ENCODE measurements at regions not wholly inside any gene's neighbourhood (a gene's known extent, or its start where the extent isn't known, plus 50 kb on each side); places are given as distances from the start of the nearest gene placed in this dataset.

- no peaks in the 10 kb centered on the region for H3K9me3 Mint-ChIP-seq
- H3K27me3 Mint-ChIP-seq = no peaks in the 10 kb centered on the region
- Histone ChIP-seq H3K27ac (ENCODE audit: low read length) (no peak overlapping the region), H3K4me3 (ENCODE audit: control insufficient read depth in 1 of 2, extremely low read depth in 1 of 2, low read length in 1 of 2) (no peak overlapping the region), H3K9me3 (no peaks in the 10 kb centered on the region), H3K4me1 (ENCODE audit: control insufficient read depth in 1 of 2, extremely low read depth in 1 of 2, insufficient read depth in 2 of 2, low read length in 2 of 2) (no peaks in the 10 kb centered on the region), H3K36me3 (ENCODE audit: control insufficient read depth in 2 of 2, extremely low read depth in 1 of 2, insufficient read depth in 1 of 2, low read length in 1 of 2) (no peaks in the 10 kb centered on the region), H3K27me3 (replicated peaks in 1 of 2; ENCODE audit: control insufficient read depth in 2 of 2, extremely low read depth in 1 of 2, insufficient read depth in 2 of 2, low read length in 1 of 2) (peaks cover 0 to 10% of the 10 kb centered on the region in 2 experiments)
- H3K27ac Mint-ChIP-seq = no peak overlapping the region
- ChIA-PET POLR2A (no interaction called here), CTCF (no interaction called here)
- H3K36me3 Mint-ChIP-seq = no peaks in the 10 kb centered on the region
- ATAC-seq (replicated peaks in 1 of 4) (no peak), DNase-seq (no peak)
- no peaks in the 10 kb centered on the region for H3K4me1 Mint-ChIP-seq
- no peak overlapping the region for H3K4me3 Mint-ChIP-seq
- WGBS (ENCODE audit: insufficient coverage) = 89% methylated on average over 12 of the region's 16 CpGs
Observed at GRCh38 chr10:34889004-34889869, 74.1 kb upstream of the PARD3 start.

GRCh38 chr10:34886906-34887642, 72.0 kb upstream of the PARD3 start:
- no peak overlapping the region for H3K27ac Mint-ChIP-seq
- H3K4me3 ChIP-seq (ENCODE audit: control insufficient read depth in 1 of 2, extremely low read depth in 1 of 2, low read length in 1 of 2) = no peak overlapping the region

GRCh38 chr10:34885898-34886297, 70.8 kb upstream of the PARD3 start:
- Histone ChIP-seq H3K27me3 (replicated peaks in 1 of 2; ENCODE audit: control insufficient read depth in 2 of 2, extremely low read depth in 1 of 2, insufficient read depth in 2 of 2, low read length in 1 of 2) (peaks cover 0 to 6% of the 10 kb centered on the region in 2 experiments), H3K36me3 (ENCODE audit: control insufficient read depth in 2 of 2, extremely low read depth in 1 of 2, insufficient read depth in 1 of 2, low read length in 1 of 2) (no peaks in the 10 kb centered on the region), H3K4me1 (ENCODE audit: control insufficient read depth in 1 of 2, extremely low read depth in 1 of 2, insufficient read depth in 2 of 2, low read length in 2 of 2) (no peaks in the 10 kb centered on the region), H3K27ac (ENCODE audit: low read length) (no peak overlapping the region), H3K9me3 (no peaks in the 10 kb centered on the region), H3K4me3 (ENCODE audit: control insufficient read depth in 1 of 2, extremely low read depth in 1 of 2, low read length in 1 of 2) (no peak overlapping the region)
- Mint-ChIP-seq H3K4me1 (no peaks in the 10 kb centered on the region), H3K27me3 (peaks cover 0 to 1% of the 10 kb centered on the region in 2 donors), H3K4me3 (no peak overlapping the region), H3K36me3 (no peaks in the 10 kb centered on the region), H3K27ac (no peak overlapping the region), H3K9me3 (no peaks in the 10 kb centered on the region)
- ChIA-PET POLR2A (interaction anchor here in 1 of 2 donors (0.5 kb wide), 1 partner anchor 18 kb away, joined by 5 read pairs; no protein-coding TSS in a partner anchor), CTCF (no interaction called here)
- WGBS (ENCODE audit: insufficient coverage) = 90% methylated on average over 1 of the region's 3 CpGs
- DNase-seq (no peak), ATAC-seq (replicated peaks in 1 of 4) (no peak)

More at GRCh38 chr10:34886906-34887642, 72.0 kb upstream of the PARD3 start:
- Histone ChIP-seq H3K27me3 (replicated peaks in 1 of 2; ENCODE audit: control insufficient read depth in 2 of 2, extremely low read depth in 1 of 2, insufficient read depth in 2 of 2, low read length in 1 of 2) (peaks cover 0 to 6% of the 10 kb centered on the region in 2 experiments), H3K9me3 (no peaks in the 10 kb centered on the region), H3K36me3 (ENCODE audit: control insufficient read depth in 2 of 2, extremely low read depth in 1 of 2, insufficient read depth in 1 of 2, low read length in 1 of 2) (no peaks in the 10 kb centered on the region), H3K27ac (ENCODE audit: low read length) (no peak overlapping the region), H3K4me1 (ENCODE audit: control insufficient read depth in 1 of 2, extremely low read depth in 1 of 2, insufficient read depth in 2 of 2, low read length in 2 of 2) (no peaks in the 10 kb centered on the region)
- Mint-ChIP-seq H3K4me3 (no peak overlapping the region), H3K9me3 (no peaks in the 10 kb centered on the region), H3K4me1 (no peaks in the 10 kb centered on the region), H3K27me3 (no peaks in the 10 kb centered on the region), H3K36me3 (no peaks in the 10 kb centered on the region)
- no peak for ATAC-seq (replicated peaks in 1 of 4)
- CTCF ChIA-PET = no interaction called here
- POLR2A ChIA-PET = interaction anchor here in 1 of 2 donors (0.6 kb wide), 1 partner anchor 161 kb away, joined by 4 read pairs; no protein-coding TSS in a partner anchor
- WGBS (ENCODE audit: insufficient coverage) = 81% methylated on average over 6 of the region's 8 CpGs
- DNase-seq = no peak

- ChIA-PET CTCF (no interaction called here), POLR2A (interaction anchor here in 1 of 2 donors (0.6 kb wide), 1 partner anchor 66 kb away, joined by 4 read pairs; no protein-coding TSS in a partner anchor)
- no peaks in the 10 kb centered on the region for H3K4me1 Mint-ChIP-seq
- no peaks in the 10 kb centered on the region for H3K4me1 ChIP-seq (ENCODE audit: control insufficient read depth in 1 of 2, extremely low read depth in 1 of 2, insufficient read depth in 2 of 2, low read length in 2 of 2)
- peaks cover 0 to 1% of the 10 kb centered on the region in 2 donors for H3K27me3 Mint-ChIP-seq
- DNase-seq (no peak), ATAC-seq (replicated peaks in 1 of 4) (no peak)
- peaks cover 0 to 6% of the 10 kb centered on the region in 2 experiments for H3K27me3 ChIP-seq (replicated peaks in 1 of 2; ENCODE audit: control insufficient read depth in 2 of 2, extremely low read depth in 1 of 2, insufficient read depth in 2 of 2, low read length in 1 of 2)
- no peak overlapping the region for H3K27ac ChIP-seq (ENCODE audit: low read length)
- H3K4me3 ChIP-seq (ENCODE audit: control insufficient read depth in 1 of 2, extremely low read depth in 1 of 2, low read length in 1 of 2) = no peak overlapping the region
- H3K36me3 Mint-ChIP-seq = no peaks in the 10 kb centered on the region
- no peak overlapping the region for H3K4me3 Mint-ChIP-seq
- H3K36me3 ChIP-seq (ENCODE audit: control insufficient read depth in 2 of 2, extremely low read depth in 1 of 2, insufficient read depth in 1 of 2, low read length in 1 of 2) = no peaks in the 10 kb centered on the region
- no peak overlapping the region for H3K27ac Mint-ChIP-seq
- H3K9me3 ChIP-seq = no peaks in the 10 kb centered on the region
- 95% methylated on average over 3 of the region's 4 CpGs for WGBS (ENCODE audit: insufficient coverage)
- no peaks in the 10 kb centered on the region for H3K9me3 Mint-ChIP-seq
Observed at GRCh38 chr10:34885011-34885410, 69.9 kb upstream of the PARD3 start.

GRCh38 chr10:34884272-34884952, 69.3 kb upstream of the PARD3 start:
- Histone ChIP-seq H3K36me3 (ENCODE audit: control insufficient read depth in 2 of 2, extremely low read depth in 1 of 2, insufficient read depth in 1 of 2, low read length in 1 of 2) (no peaks in the 10 kb centered on the region), H3K9me3 (no peaks in the 10 kb centered on the region), H3K4me3 (ENCODE audit: control insufficient read depth in 1 of 2, extremely low read depth in 1 of 2, low read length in 1 of 2) (no peak overlapping the region), H3K4me1 (ENCODE audit: control insufficient read depth in 1 of 2, extremely low read depth in 1 of 2, insufficient read depth in 2 of 2, low read length in 2 of 2) (no peaks in the 10 kb centered on the region), H3K27me3 (replicated peaks in 1 of 2; ENCODE audit: control insufficient read depth in 2 of 2, extremely low read depth in 1 of 2, insufficient read depth in 2 of 2, low read length in 1 of 2) (peaks cover 0 to 6% of the 10 kb centered on the region in 2 experiments), H3K27ac (ENCODE audit: low read length) (no peak overlapping the region)
- ChIA-PET CTCF (no interaction called here), POLR2A (interaction anchor here in 1 of 2 donors (0.6 kb wide), 1 partner anchor 65 kb away, joined by 4 read pairs; no protein-coding TSS in a partner anchor)
- Mint-ChIP-seq H3K4me3 (no peak overlapping the region), H3K9me3 (no peaks in the 10 kb centered on the region), H3K27ac (no peak overlapping the region), H3K27me3 (peaks cover 0 to 1% of the 10 kb centered on the region in 2 donors), H3K36me3 (no peaks in the 10 kb centered on the region), H3K4me1 (no peaks in the 10 kb centered on the region)
- WGBS (ENCODE audit: insufficient coverage) = 75% methylated on average over 1 of the region's 4 CpGs
- no peak for ATAC-seq (replicated peaks in 1 of 4)
- no peak for DNase-seq

- no peaks in the 10 kb centered on the region for H3K36me3 Mint-ChIP-seq
- no peaks in the 10 kb centered on the region for H3K9me3 Mint-ChIP-seq
- POLR2A ChIA-PET = no interaction called here
- H3K4me1 Mint-ChIP-seq = no peaks in the 10 kb centered on the region
- peaks cover 0 to 6% of the 10 kb centered on the region in 2 experiments for H3K27me3 ChIP-seq (replicated peaks in 1 of 2; ENCODE audit: control insufficient read depth in 2 of 2, extremely low read depth in 1 of 2, insufficient read depth in 2 of 2, low read length in 1 of 2)
- WGBS (ENCODE audit: insufficient coverage) = 70% methylated on average over 4 of the region's 7 CpGs
- no peak overlapping the region for H3K4me3 Mint-ChIP-seq
- no peak overlapping the region for H3K27ac Mint-ChIP-seq
- DNase-seq (no peak), ATAC-seq (replicated peaks in 1 of 4) (no peak)
- no peak overlapping the region for H3K27ac ChIP-seq (ENCODE audit: low read length)
- no peaks in the 10 kb centered on the region for H3K4me1 ChIP-seq (ENCODE audit: control insufficient read depth in 1 of 2, extremely low read depth in 1 of 2, insufficient read depth in 2 of 2, low read length in 2 of 2)
- H3K36me3 ChIP-seq (ENCODE audit: control insufficient read depth in 2 of 2, extremely low read depth in 1 of 2, insufficient read depth in 1 of 2, low read length in 1 of 2) = no peaks in the 10 kb centered on the region
- H3K9me3 ChIP-seq = no peaks in the 10 kb centered on the region
- H3K4me3 ChIP-seq (ENCODE audit: control insufficient read depth in 1 of 2, extremely low read depth in 1 of 2, low read length in 1 of 2) = no peak overlapping the region
- H3K27me3 Mint-ChIP-seq = peaks cover 0 to 1% of the 10 kb centered on the region in 2 donors
- CTCF ChIA-PET = no interaction called here
Observed at GRCh38 chr10:34880817-34881216, 65.7 kb upstream of the PARD3 start.

All from T-cell (primary cell).